H1 (cell line): ENCODE measurements at regions not wholly inside any gene's neighbourhood (a gene's known extent, or its start where the extent isn't known, plus 50 kb on each side); places are given as distances from the start of the nearest gene placed in this dataset.

Experiments used
- CTCF ChIA-PET: fragments of 300-600 bp; sonication (Branson Sonifier 250); formaldehyde crosslinking; loops from one replicate; lab custom pipeline; 2021; ENCODE audit not compliant: partially characterized antibody; lab: Charles Lee
- POLR2A ChIA-PET: fragments of 300-600 bp; sonication (Branson Sonifier 250); formaldehyde crosslinking; loops from one replicate; lab custom pipeline; 2021; ENCODE audit warnings: inconsistent platforms; ENCODE audit not compliant: partially characterized antibody; lab: Charles Lee
- DNase-seq, 2 experiments: peaks; one replicate each; pipeline versions ENCODE4 v3.0.0 to v3.0.0-alpha.2; 2010 to 2022; ENCODE audit warnings: low spot score in 2 of 2, low read depth in 1 of 2, mixed read lengths in 1 of 2
- FAIRE-seq: peaks from 2 replicates; lab custom pipeline; 2011; peaks lifted over from hg19 to GRCh38; lab: Jason Lieb, UNC
- H2AFZ ChIP-seq: 2 replicates; pipeline ENCODE4 v1.8.1; 2012; ENCODE audit warnings: low read length, inconsistent platforms
- H2AK5ac ChIP-seq: 2 replicates; pipeline ENCODE4 v1.6.1; 2013; ENCODE audit warnings: low read depth, low read length
- H2BK120ac ChIP-seq: replicated peaks from 2 replicates; pipeline ENCODE3; 2013; ENCODE audit warnings: low read depth, low read length, inconsistent platforms
- H2BK12ac ChIP-seq: 2 replicates; pipeline ENCODE4 v1.6.1; 2013; ENCODE audit warnings: low read depth, low read length
- H2BK15ac ChIP-seq: 2 replicates; pipeline ENCODE4 v1.6.1; 2013; ENCODE audit warnings: low read length
- H2BK20ac ChIP-seq: 2 replicates; pipeline ENCODE4 v1.6.1; 2013; ENCODE audit warnings: low read length
- H2BK5ac ChIP-seq: 2 replicates; pipeline ENCODE4 v1.6.1; 2013; ENCODE audit warnings: low read depth, low read length
- H3K14ac ChIP-seq: 2 replicates; pipeline ENCODE4 v1.6.1; 2013; ENCODE audit warnings: inconsistent platforms; ENCODE audit not compliant: insufficient read length
- H3K18ac ChIP-seq: 2 replicates; pipeline ENCODE4 v1.6.1; 2013; ENCODE audit warnings: low read length; ENCODE audit errors: extremely low read depth
- H3K23ac ChIP-seq: 2 replicates; pipeline ENCODE4 v1.6.1; 2013; ENCODE audit warnings: inconsistent platforms; ENCODE audit not compliant: insufficient read length
- H3K23me2 ChIP-seq: 2 replicates; pipeline ENCODE4 v1.6.1; 2013; ENCODE audit warnings: low read depth, low read length
- H3K27ac ChIP-seq: 2 replicates; pipeline ENCODE4 v1.6.1; 2011; ENCODE audit warnings: low read depth, low read length, inconsistent platforms
- H3K27me3 ChIP-seq, 4 experiments: replicated peaks in 1 of 4; 1 replicate in 1 of 4; 2 replicates in 3 of 4; pipeline versions ENCODE4 v1.6.1 to v1.8.1; 2011 to 2013; ENCODE audit warnings: low read length in 3 of 4, mild to moderate bottlenecking in 3 of 4, inconsistent platforms in 2 of 4, mixed read lengths in 2 of 4, moderate library complexity in 1 of 4; ENCODE audit not compliant: control insufficient read depth in 3 of 4, insufficient read depth in 3 of 4; ENCODE audit errors: extremely low read depth in 1 of 4
- H3K36me3 ChIP-seq, 4 experiments: 2 replicates each; pipeline versions ENCODE4 v1.6.1 to v1.8.1; 2011 to 2013; ENCODE audit warnings: mild to moderate bottlenecking in 4 of 4, low read length in 3 of 4, moderate library complexity in 2 of 4, control low read depth in 1 of 4, inconsistent platforms in 1 of 4; ENCODE audit not compliant: insufficient read depth in 4 of 4, control insufficient read depth in 2 of 4
- H3K4ac ChIP-seq: replicated peaks from 2 replicates; pipeline ENCODE3; 2013; ENCODE audit warnings: low read length, low read depth, mixed read lengths, inconsistent platforms; ENCODE audit not compliant: insufficient read length
- H3K4me1 ChIP-seq, 4 experiments: replicated peaks in 1 of 4; 1 replicate in 1 of 4; 2 replicates in 3 of 4; pipeline versions ENCODE4 v1.6.1 to v1.8.1; 2011 to 2013; ENCODE audit warnings: low read length in 3 of 4, inconsistent platforms in 2 of 4, mixed read lengths in 1 of 4; ENCODE audit not compliant: insufficient read depth in 4 of 4, control insufficient read depth in 3 of 4
- H3K4me2 ChIP-seq, 2 experiments: 2 replicates each; pipeline versions ENCODE4 v1.6.1 to v1.8.1; 2011 to 2013; ENCODE audit warnings: low read depth in 2 of 2, low read length in 2 of 2, control low read depth in 1 of 2, inconsistent platforms in 1 of 2, mild to moderate bottlenecking in 1 of 2; ENCODE audit not compliant: insufficient read depth in 1 of 2
- H3K4me3 ChIP-seq, 4 experiments: fragments of 200-600, 300-600 bp in 1 of 4; sonication (generic), shearing (Covaris generic), sonication (Bioruptor Twin) in 1 of 4; 2 replicates each; pipeline versions ENCODE4 v1.5.1 to v1.8.1; 2011 to 2016; ENCODE audit warnings: low read length in 4 of 4, low read depth in 3 of 4, control low read depth in 2 of 4, inconsistent platforms in 2 of 4, mild to moderate bottlenecking in 2 of 4, mixed read lengths in 1 of 4, moderate library complexity in 1 of 4; ENCODE audit not compliant: insufficient read depth in 2 of 4; ENCODE audit errors: extremely low read depth in 1 of 4
- H3K56ac ChIP-seq: replicated peaks from 2 replicates; pipeline ENCODE3; 2013; ENCODE audit warnings: low read depth, mild to moderate bottlenecking, mixed read lengths, low read length, inconsistent platforms; ENCODE audit not compliant: insufficient read length
- H3K79me1 ChIP-seq: 2 replicates; pipeline ENCODE4 v1.6.1; 2013; ENCODE audit warnings: low read depth, low read length, control low read depth
- H3K79me2 ChIP-seq, 2 experiments: 2 replicates each; pipeline versions ENCODE4 v1.6.1 to v1.8.1; 2012 to 2013; ENCODE audit warnings: low read length in 2 of 2, mild to moderate bottlenecking in 2 of 2, inconsistent platforms in 1 of 2; ENCODE audit not compliant: insufficient read depth in 2 of 2, control insufficient read depth in 1 of 2
- H3K9ac ChIP-seq, 4 experiments: replicated peaks in 1 of 4; 1 replicate in 1 of 4; 2 replicates in 3 of 4; pipeline versions ENCODE4 v1.6.1 to v1.8.1; 2011 to 2013; ENCODE audit warnings: low read depth in 3 of 4, low read length in 3 of 4, control low read depth in 2 of 4, mild to moderate bottlenecking in 2 of 4, moderate library complexity in 2 of 4, inconsistent platforms in 1 of 4; ENCODE audit errors: extremely low read depth in 1 of 4
- H3K9me3 ChIP-seq, 2 experiments: 2 replicates each; pipeline versions ENCODE4 v1.6.1 to v1.8.1; 2012 to 2013; ENCODE audit warnings: mild to moderate bottlenecking in 2 of 2, moderate library complexity in 2 of 2, control low read depth in 1 of 2, inconsistent platforms in 1 of 2, low read depth in 1 of 2, low read length in 1 of 2, mixed read lengths in 1 of 2; ENCODE audit not compliant: insufficient read depth in 2 of 2
- H4K20me1 ChIP-seq, 2 experiments: replicated peaks in 1 of 2; 2 replicates each; pipeline versions ENCODE3 to v1.8.1; 2011 to 2013; ENCODE audit warnings: inconsistent platforms in 2 of 2, low read length in 2 of 2, mild to moderate bottlenecking in 1 of 2; ENCODE audit not compliant: insufficient read depth in 2 of 2, control insufficient read depth in 1 of 2
- H4K5ac ChIP-seq: 2 replicates; pipeline ENCODE4 v1.6.1; 2013; ENCODE audit warnings: low read length, low read depth, mixed read lengths, inconsistent platforms; ENCODE audit not compliant: insufficient read length
- H4K8ac ChIP-seq: 2 replicates; pipeline ENCODE4 v1.8.0; 2013; ENCODE audit warnings: mild to moderate bottlenecking, moderate library complexity, low read length, inconsistent platforms; ENCODE audit not compliant: insufficient read depth; ENCODE audit errors: extremely low read depth
- H4K91ac ChIP-seq: replicated peaks from 2 replicates; pipeline ENCODE3; 2013; ENCODE audit warnings: low read length, mixed read lengths, inconsistent platforms; ENCODE audit not compliant: insufficient read length
- CHD2 ChIP-seq: IDR thresholded peaks from 2 replicates; pipeline ENCODE4 v1.6.1; 2012; ENCODE audit warnings: low read length, improper control_type of control experiment
- NRF1 ChIP-seq: IDR thresholded peaks from 2 replicates; pipeline ENCODE4 v1.6.1; 2011; ENCODE audit warnings: mild to moderate bottlenecking, low read depth, low read length, improper control_type of control experiment
- PHF8 ChIP-seq: fragments of 200-600 bp; sonication (generic); conservative IDR thresholded peaks from 2 replicates; pipeline ENCODE4 v1.7.1; 2012; ENCODE audit warnings: low read depth, mild to moderate bottlenecking, inconsistent platforms, low read length, moderate library complexity
- POLR2AphosphoS5 ChIP-seq: IDR thresholded peaks from 2 replicates; pipeline ENCODE4 v1.6.1; 2011; ENCODE audit warnings: low read depth, low read length
- POU5F1 ChIP-seq: IDR thresholded peaks from 2 replicates; pipeline ENCODE4 v1.6.1; 2011; ENCODE audit warnings: low read depth, mild to moderate bottlenecking, low read length, moderate library complexity
- RNF2 ChIP-seq: fragments of 200-900, 300-1000 bp; sonication (generic); IDR thresholded peaks from 2 replicates; pipeline ENCODE4 v1.7.1; 2016; ENCODE audit warnings: borderline replicate concordance, low read depth, mild to moderate bottlenecking, antibody characterized with exemption, low read length; ENCODE audit not compliant: poor library complexity, severe bottlenecking; ENCODE audit errors: missing control alignments
- SAP30 ChIP-seq: fragments of 300-600 bp; sonication (generic); IDR thresholded peaks from 2 replicates; pipeline ENCODE4 v1.7.1; 2012; ENCODE audit warnings: low read length, moderate library complexity, mild to moderate bottlenecking, inconsistent platforms; ENCODE audit not compliant: insufficient read depth, insufficient replicate concordance
- SP1 ChIP-seq: IDR thresholded peaks from 2 replicates; pipeline ENCODE4 v1.6.1; 2011; ENCODE audit warnings: low read depth, low read length
- TAF1 ChIP-seq: IDR thresholded peaks from 2 replicates; pipeline ENCODE4 v1.6.1; 2011; ENCODE audit warnings: mild to moderate bottlenecking, low read depth, low read length
- TAF7 ChIP-seq: optimal IDR thresholded peaks from 2 replicates; pipeline ENCODE3; 2011; ENCODE audit warnings: low read depth, mild to moderate bottlenecking, inconsistent platforms, low read length, moderate library complexity, borderline replicate concordance
- TEAD4 ChIP-seq: IDR thresholded peaks from 2 replicates; pipeline ENCODE4 v1.6.1; 2012; ENCODE audit warnings: low read depth, low read length, inconsistent platforms, mixed read lengths
- WGBS, 2 experiments: shearing (Covaris generic) in 1 of 2; methylation state at CpG; one replicate each; pipeline versions ENCODE4 v1.1.6 to v1.1.7; 2013 to 2015; ENCODE audit warnings: low lambda C conversion rate in 2 of 2, mixed read lengths in 2 of 2, inconsistent platforms in 1 of 2, low coverage in 1 of 2, missing lambda C conversion rate in 1 of 2; ENCODE audit not compliant: insufficient replicate concordance in 2 of 2, insufficient coverage in 1 of 2, insufficient read length in 1 of 2; ENCODE audit errors: extremely low coverage in 1 of 2, missing lambda C conversion rate in 1 of 2; 5-methylcytosine and 5-hydroxymethylcytosine counted together
- TF ChIP-seq, protein P1 (sequence below): IDR thresholded peaks from 2 replicates; pipeline ENCODE4 v1.6.1; 2011; ENCODE audit warnings: low read depth, mild to moderate bottlenecking, low read length; ENCODE audit not compliant: insufficient read depth

DNA sequence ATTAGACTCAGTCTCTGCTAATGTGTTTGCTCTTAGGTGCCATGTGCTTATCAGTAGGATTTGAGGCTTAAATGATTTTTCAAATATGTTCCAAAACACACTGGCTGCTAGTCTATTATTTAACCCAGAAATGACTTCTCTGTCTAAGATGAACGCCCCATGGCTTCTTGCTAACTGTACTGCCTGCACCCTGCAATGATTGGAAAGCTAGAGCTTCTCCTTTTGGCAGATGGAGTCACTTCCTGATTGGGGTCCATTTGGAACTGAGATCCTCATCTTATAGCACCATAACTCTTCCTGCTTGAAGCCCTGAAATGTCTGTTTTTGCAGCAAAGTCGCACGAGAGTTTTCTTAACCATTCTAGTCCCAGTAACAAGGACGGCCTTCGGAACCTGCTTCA, 186.5 kb upstream of the ADO start:
- H3K4me2 ChIP-seq = no peak overlapping the region
- no peak overlapping the region for H4K5ac ChIP-seq
- H4K91ac ChIP-seq = no peak overlapping the region
- no peaks in the 10 kb centered on the region for H3K9me3 ChIP-seq
- no peak overlapping the region for H2BK12ac ChIP-seq
- H2BK15ac ChIP-seq = no peak overlapping the region
- H2AK5ac ChIP-seq = no peak overlapping the region
- H3K14ac ChIP-seq = no peak overlapping the region
- no peak overlapping the region for H2BK120ac ChIP-seq
- no peaks in the 10 kb centered on the region for H3K27me3 ChIP-seq
- TF ChIP-seq NRF1 = no peak
- TF ChIP-seq SP1 = no peak
- no peak for TF ChIP-seq PHF8
- no peak for TF ChIP-seq CHD2
- TF ChIP-seq, protein P1, sequence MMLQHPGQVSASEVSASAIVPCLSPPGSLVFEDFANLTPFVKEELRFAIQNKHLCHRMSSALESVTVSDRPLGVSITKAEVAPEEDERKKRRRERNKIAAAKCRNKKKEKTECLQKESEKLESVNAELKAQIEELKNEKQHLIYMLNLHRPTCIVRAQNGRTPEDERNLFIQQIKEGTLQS = no peak
- no peak for TF ChIP-seq POLR2AphosphoS5
- no peak for TF ChIP-seq POU5F1
- TF ChIP-seq SAP30 = no peak
- no peak for TF ChIP-seq TAF7
- no peak for TF ChIP-seq TAF1
- no peak for TF ChIP-seq TEAD4
- no peak for TF ChIP-seq RNF2
- H2BK5ac ChIP-seq = no peak overlapping the region
- no peak overlapping the region for H2BK20ac ChIP-seq
- no peak overlapping the region for H4K8ac ChIP-seq
- H3K36me3 ChIP-seq = no peaks in the 10 kb centered on the region
- FAIRE-seq (no peak), DNase-seq (no peak)
- POLR2A ChIA-PET = no interaction called here
- H3K56ac ChIP-seq = no peak overlapping the region
- no peaks in the 10 kb centered on the region for H4K20me1 ChIP-seq
- H3K4me1 ChIP-seq = no peaks in the 10 kb centered on the region
- H3K4ac ChIP-seq = no peak overlapping the region
- H3K9ac ChIP-seq = no peak overlapping the region
- no peak overlapping the region for H2AFZ ChIP-seq
- H3K79me1 ChIP-seq = no peaks in the 10 kb centered on the region
- H3K18ac ChIP-seq = no peak overlapping the region
- CTCF ChIA-PET = interaction anchor here (0.7 to 2.4 kb wide), 3 partner anchors 181 to 540 kb away, joined by 3 to 6 read pairs (median 3); partner anchors contain the start of gene EGR2
- no peak overlapping the region for H3K23ac ChIP-seq
- H3K79me2 ChIP-seq = no peaks in the 10 kb centered on the region
- no peak overlapping the region for H3K27ac ChIP-seq
- 92% methylated on average over 5 of the region's 5 CpGs; no CpG with 5 or more reads in 1 of the 2 experiments for WGBS, 2 experiments
- no peak overlapping the region for H3K4me3 ChIP-seq
- no peaks in the 10 kb centered on the region; the same call in 1 of the 2 replicates for H3K23me2 ChIP-seq
